ENCODE measurements at regions not wholly inside any gene's neighbourhood (a gene's known extent, or its start where the extent isn't known, plus 50 kb on each side); places are given as distances from the start of the nearest gene placed in this dataset.

DNA sequence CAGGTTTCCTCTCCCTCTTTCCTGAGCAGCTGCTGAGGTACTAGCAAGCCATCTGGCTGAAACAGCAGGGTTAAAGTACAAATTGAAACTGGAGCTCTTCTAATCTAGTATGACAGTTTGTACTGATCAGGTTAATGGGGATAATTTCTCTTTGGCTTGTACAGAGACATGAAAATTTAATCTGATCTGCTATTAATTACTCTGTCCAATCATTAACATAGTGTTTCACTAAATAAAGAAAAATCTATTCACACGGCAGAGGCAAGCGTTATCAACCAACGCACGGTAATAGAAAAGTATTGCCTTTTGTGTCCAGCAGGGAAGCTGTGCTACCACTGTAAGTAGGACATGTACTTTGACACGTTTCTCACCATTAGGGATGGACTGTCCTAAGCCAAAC, 71.1 kb downstream of the IGSF1 start:
- POLR2A ChIA-PET (ENCODE audit: unreplicated experiment) = no interaction called here

More for the DNA sequence above, 71.1 kb downstream of the IGSF1 start:
- H3K23ac ChIP-seq (ENCODE audit: low read depth, low read length) = no peak overlapping the region
- H3K36me3 ChIP-seq (ENCODE audit: control insufficient read depth, insufficient read depth, low read length) = no peaks in the 10 kb centered on the region
- H3K9me3 ChIP-seq (ENCODE audit: control insufficient read depth, insufficient read depth, low read length) = no peaks in the 10 kb centered on the region; the same call in 1 of the 2 replicates
- DNase-seq = no peak
- H2BK120ac ChIP-seq (ENCODE audit: low read depth, low read length) = no peak overlapping the region
- H3K79me1 ChIP-seq (ENCODE audit: low read depth in 1 of 2, low read length in 2 of 2) = no peaks in the 10 kb centered on the region
- H2AK5ac ChIP-seq (ENCODE audit: low read depth, low read length) = no peak overlapping the region
- H2BK5ac ChIP-seq (ENCODE audit: low read depth, low read length, poor library complexity, severe bottlenecking) = no peak overlapping the region
- H4K8ac ChIP-seq (ENCODE audit: low read depth in 2 of 2, low read length in 2 of 2) = no peak overlapping the region
- no peak overlapping the region for H2BK15ac ChIP-seq (ENCODE audit: low read depth, low read length)
- H2AFZ ChIP-seq (replicated peaks; ENCODE audit: low read length, poor library complexity) = no peak overlapping the region
- CTCF ChIA-PET = no interaction called here
- no peak overlapping the region for H3K14ac ChIP-seq (replicated peaks; ENCODE audit: low read depth, low read length)
- no peak overlapping the region for H4K5ac ChIP-seq (ENCODE audit: low read depth, low read length)
- H3K27me3 ChIP-seq (ENCODE audit: control insufficient read depth, insufficient read depth, low read length) = no peaks in the 10 kb centered on the region
- no TSS peak for BruUV-seq (replicated peaks)
- no peak overlapping the region for H3K56ac ChIP-seq (ENCODE audit: extremely low read depth, insufficient read depth, low read length)
- H3K9me1 ChIP-seq (ENCODE audit: insufficient read depth, low read length) = no peaks in the 10 kb centered on the region
- H3K9ac ChIP-seq (ENCODE audit: low read depth, low read length) = no peak overlapping the region
- ATAC-seq (ENCODE audit: low read depth) = no peak
- WGBS, 2 experiments (ENCODE audit: extremely low coverage in 2 of 2, insufficient read length in 1 of 2) = no CpG with 5 or more reads among the region's 5 CpGs
- no peak overlapping the region for H3K18ac ChIP-seq (ENCODE audit: low read depth, low read length)
- dilution Hi-C loops (cut with HindIII; ENCODE audit: low sequenced_read_pairs, unreplicated experiment) = no loop called here
- no peak overlapping the region for H3K4me2 ChIP-seq (ENCODE audit: low read depth, low read length)
- H2AK9ac ChIP-seq (replicated peaks; ENCODE audit: low read depth, low read length, poor library complexity) = no peak overlapping the region
- no peak overlapping the region for H4K91ac ChIP-seq (ENCODE audit: insufficient read depth, low read depth, low read length)
- H3K27ac ChIP-seq (ENCODE audit: insufficient read depth, low read length) = no peak overlapping the region
- no peaks in the 10 kb centered on the region for H3K4me1 ChIP-seq (ENCODE audit: control insufficient read depth, insufficient read depth, low read length)
- H3K4me3 ChIP-seq (ENCODE audit: insufficient read depth, low read depth, low read length) = no peak overlapping the region
- H2BK20ac ChIP-seq (ENCODE audit: low read depth, low read length) = no peak overlapping the region
- in situ Hi-C loops (cut with MboI; ENCODE audit: low sequenced_read_pairs) = no loop called here
- no peak for TF ChIP-seq RFX5 (IDR thresholded peaks at IDR 0.05; ENCODE audit: low read depth, low read length)
- TF ChIP-seq, protein P1, sequence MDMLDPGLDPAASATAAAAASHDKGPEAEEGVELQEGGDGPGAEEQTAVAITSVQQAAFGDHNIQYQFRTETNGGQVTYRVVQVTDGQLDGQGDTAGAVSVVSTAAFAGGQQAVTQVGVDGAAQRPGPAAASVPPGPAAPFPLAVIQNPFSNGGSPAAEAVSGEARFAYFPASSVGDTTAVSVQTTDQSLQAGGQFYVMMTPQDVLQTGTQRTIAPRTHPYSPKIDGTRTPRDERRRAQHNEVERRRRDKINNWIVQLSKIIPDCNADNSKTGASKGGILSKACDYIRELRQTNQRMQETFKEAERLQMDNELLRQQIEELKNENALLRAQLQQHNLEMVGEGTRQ (IDR thresholded peaks at IDR 0.05; ENCODE audit: low read depth, low read length) = no peak
- no peak for TF ChIP-seq RAD21 (IDR thresholded peaks at IDR 0.05; ENCODE audit: low read length)
- TF ChIP-seq FOS (IDR thresholded peaks at IDR 0.05; ENCODE audit: low read depth, low read length) = no peak
- intact Hi-C loops (cut with micrococcal nuclease) = no loop called here
- no peak overlapping the region for H3K4ac ChIP-seq (ENCODE audit: low read depth, low read length)
- no peaks in the 10 kb centered on the region for H4K20me1 ChIP-seq (ENCODE audit: insufficient read depth, low read length)

Data from IMR-90 (cell line).